ENCODE measurements at regions not wholly inside any gene's neighbourhood (a gene's known extent, or its start where the extent isn't known, plus 50 kb on each side); places are given as distances from the start of the nearest gene placed in this dataset.

DNA sequence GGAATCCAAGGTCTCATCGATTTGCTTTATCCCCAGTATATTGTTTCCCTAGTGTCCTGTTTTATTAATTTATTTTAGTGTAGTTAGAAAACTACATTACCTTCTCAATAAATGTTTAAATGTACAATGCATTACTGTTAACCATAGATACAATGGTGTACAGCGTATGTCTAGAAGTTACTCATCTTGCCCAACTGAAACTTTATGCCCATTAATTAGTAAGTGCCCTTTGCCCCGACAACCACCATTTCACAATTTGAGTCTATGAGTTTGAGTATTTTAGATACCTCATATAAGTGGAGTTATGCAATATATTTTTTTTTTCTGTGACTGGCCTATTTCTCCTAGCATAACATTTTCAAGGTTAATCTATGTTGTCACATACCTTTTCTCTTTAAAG lies 1343.0 kb upstream of the SLC39A10 start:
- no peaks in the 10 kb centered on the region for H3K9me3 Mint-ChIP-seq (ENCODE audit: unreplicated experiment)
- intact Hi-C loops (cut with micrococcal nuclease; ENCODE audit: unreplicated experiment): no loop called here
- ChIA-PET POLR2A (no interaction called here), CTCF (no interaction called here)
- TF ChIP-seq, protein P1, sequence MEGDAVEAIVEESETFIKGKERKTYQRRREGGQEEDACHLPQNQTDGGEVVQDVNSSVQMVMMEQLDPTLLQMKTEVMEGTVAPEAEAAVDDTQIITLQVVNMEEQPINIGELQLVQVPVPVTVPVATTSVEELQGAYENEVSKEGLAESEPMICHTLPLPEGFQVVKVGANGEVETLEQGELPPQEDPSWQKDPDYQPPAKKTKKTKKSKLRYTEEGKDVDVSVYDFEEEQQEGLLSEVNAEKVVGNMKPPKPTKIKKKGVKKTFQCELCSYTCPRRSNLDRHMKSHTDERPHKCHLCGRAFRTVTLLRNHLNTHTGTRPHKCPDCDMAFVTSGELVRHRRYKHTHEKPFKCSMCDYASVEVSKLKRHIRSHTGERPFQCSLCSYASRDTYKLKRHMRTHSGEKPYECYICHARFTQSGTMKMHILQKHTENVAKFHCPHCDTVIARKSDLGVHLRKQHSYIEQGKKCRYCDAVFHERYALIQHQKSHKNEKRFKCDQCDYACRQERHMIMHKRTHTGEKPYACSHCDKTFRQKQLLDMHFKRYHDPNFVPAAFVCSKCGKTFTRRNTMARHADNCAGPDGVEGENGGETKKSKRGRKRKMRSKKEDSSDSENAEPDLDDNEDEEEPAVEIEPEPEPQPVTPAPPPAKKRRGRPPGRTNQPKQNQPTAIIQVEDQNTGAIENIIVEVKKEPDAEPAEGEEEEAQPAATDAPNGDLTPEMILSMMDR (IDR thresholded peaks at IDR 0.05; ENCODE audit: insufficient read depth in 1 of 2, low read depth in 1 of 2, low read length in 1 of 2, severe bottlenecking in 1 of 2, unreplicated experiment in 1 of 2): no peak
- H3K27me3 Mint-ChIP-seq (ENCODE audit: insufficient read depth, unreplicated experiment): no peaks in the 10 kb centered on the region
- Histone ChIP-seq H3K27me3 (replicated peaks; ENCODE audit: control insufficient read depth, insufficient read depth, low read length) (no peaks in the 10 kb centered on the region), H3K4me3 (ENCODE audit: low read depth, low read length) (no peak overlapping the region), H3K4me1 (no peaks in the 10 kb centered on the region), H3K9me3 (no peaks in the 10 kb centered on the region), H3K36me3 (ENCODE audit: control insufficient read depth, insufficient read depth, low read length) (no peaks in the 10 kb centered on the region)
- no TSS peak for BruUV-seq (replicated peaks)
- no peak overlapping the region for H3K4me3 Mint-ChIP-seq (ENCODE audit: unreplicated experiment)
- H3K27ac Mint-ChIP-seq (ENCODE audit: unreplicated experiment): no peak overlapping the region
- DNase-seq: no peak
- no peaks in the 10 kb centered on the region for H3K4me1 Mint-ChIP-seq (ENCODE audit: low read depth, unreplicated experiment)
- H3K36me3 Mint-ChIP-seq (ENCODE audit: insufficient read depth, unreplicated experiment): no peaks in the 10 kb centered on the region

- no peak for DNase-seq
- BruUV-seq (replicated peaks): no TSS peak
- Histone ChIP-seq H3K27me3 (replicated peaks; ENCODE audit: control insufficient read depth, insufficient read depth, low read length) (no peaks in the 10 kb centered on the region), H3K4me3 (ENCODE audit: low read depth, low read length) (no peak overlapping the region), H3K4me1 (no peaks in the 10 kb centered on the region), H3K36me3 (ENCODE audit: control insufficient read depth, insufficient read depth, low read length) (no peaks in the 10 kb centered on the region), H3K9me3 (no peaks in the 10 kb centered on the region)
- ChIA-PET POLR2A (no interaction called here), CTCF (no interaction called here)
- TF ChIP-seq, protein P1 (IDR thresholded peaks at IDR 0.05; ENCODE audit: insufficient read depth in 1 of 2, low read depth in 1 of 2, low read length in 1 of 2, severe bottlenecking in 1 of 2, unreplicated experiment in 1 of 2): no peak
- intact Hi-C loops (cut with micrococcal nuclease; ENCODE audit: unreplicated experiment): no loop called here
- Mint-ChIP-seq H3K4me1 (ENCODE audit: low read depth, unreplicated experiment) (no peaks in the 10 kb centered on the region), H3K27me3 (ENCODE audit: insufficient read depth, unreplicated experiment) (no peaks in the 10 kb centered on the region), H3K4me3 (ENCODE audit: unreplicated experiment) (no peak overlapping the region), H3K36me3 (ENCODE audit: insufficient read depth, unreplicated experiment) (no peaks in the 10 kb centered on the region), H3K9me3 (ENCODE audit: unreplicated experiment) (no peaks in the 10 kb centered on the region), H3K27ac (ENCODE audit: unreplicated experiment) (no peak overlapping the region)
Measured at GRCh38 chr2:194304191-194304590, 1352.8 kb upstream of the SLC39A10 start.

- no peak overlapping the region for H3K27ac Mint-ChIP-seq (ENCODE audit: unreplicated experiment)
- ChIA-PET CTCF (no interaction called here), POLR2A (no interaction called here)
- H3K27me3 Mint-ChIP-seq (ENCODE audit: insufficient read depth, unreplicated experiment): no peaks in the 10 kb centered on the region
- Histone ChIP-seq H3K4me1 (no peaks in the 10 kb centered on the region), H3K9me3 (no peaks in the 10 kb centered on the region), H3K36me3 (ENCODE audit: control insufficient read depth, insufficient read depth, low read length) (no peaks in the 10 kb centered on the region), H3K4me3 (ENCODE audit: low read depth, low read length) (no peak overlapping the region), H3K27me3 (replicated peaks; ENCODE audit: control insufficient read depth, insufficient read depth, low read length) (no peaks in the 10 kb centered on the region)
- H3K4me3 Mint-ChIP-seq (ENCODE audit: unreplicated experiment): no peak overlapping the region
- H3K36me3 Mint-ChIP-seq (ENCODE audit: insufficient read depth, unreplicated experiment): no peaks in the 10 kb centered on the region
- TF ChIP-seq, protein P1 (IDR thresholded peaks at IDR 0.05; ENCODE audit: insufficient read depth in 1 of 2, low read depth in 1 of 2, low read length in 1 of 2, severe bottlenecking in 1 of 2, unreplicated experiment in 1 of 2): no peak
- intact Hi-C loops (cut with micrococcal nuclease; ENCODE audit: unreplicated experiment): no loop called here
- no peaks in the 10 kb centered on the region for H3K9me3 Mint-ChIP-seq (ENCODE audit: unreplicated experiment)
- no peak for DNase-seq
- no TSS peak for BruUV-seq (replicated peaks)
- no peaks in the 10 kb centered on the region for H3K4me1 Mint-ChIP-seq (ENCODE audit: low read depth, unreplicated experiment)
Measured at GRCh38 chr2:194301946-194302345, 1355.1 kb upstream of the SLC39A10 start.
